NCI-H2227 (cell line): ENCODE measurements at regions not wholly inside any gene's neighbourhood (a gene's known extent, or its start where the extent isn't known, plus 50 kb on each side); places are given as distances from the start of the nearest gene placed in this dataset.

Experiments used
- DNase-seq: peaks from one replicate; lab custom pipeline; 2025; ENCODE audit not compliant: unreplicated experiment; lab: John Stamatoyannopoulos, UW

DNA sequence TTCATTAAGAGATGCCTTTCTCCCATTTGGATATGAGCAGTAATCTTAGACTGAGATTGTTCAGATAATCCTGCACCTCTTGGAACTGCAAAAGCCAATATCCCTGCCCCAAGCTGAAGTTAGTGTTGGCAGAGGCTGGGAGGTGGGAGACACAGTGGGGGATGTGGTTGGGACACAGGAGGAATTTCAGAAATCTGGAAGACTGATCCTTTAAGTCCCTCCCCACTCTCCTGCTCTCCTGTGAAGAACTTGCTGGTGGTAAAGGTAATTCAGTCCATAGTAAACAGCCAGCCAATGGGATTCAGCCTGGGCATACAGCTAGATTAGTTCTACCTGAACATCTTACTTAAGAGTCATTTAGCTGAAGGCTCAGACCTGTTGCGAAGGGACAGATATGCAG lies 50.0 kb upstream of the TMEM178A start:
- DNase-seq = no peak
